Hepatocyte (in vitro differentiated cells): ENCODE measurements at regions not wholly inside any gene's neighbourhood (a gene's known extent, or its start where the extent isn't known, plus 50 kb on each side); places are given as distances from the start of the nearest gene placed in this dataset.

Experiments
- EZH2 ChIP-seq: fragments of 200-600 bp; sonication (generic); IDR thresholded peaks from 2 replicates; pipeline ENCODE4 v1.6.1; 2016; ENCODE audit warnings: antibody characterized with exemption, mild to moderate bottlenecking, borderline replicate concordance
- TF ChIP-seq, protein P1 (sequence below): fragments of 200-600 bp; sonication (generic); IDR thresholded peaks from 2 replicates; pipeline ENCODE4 v1.5.1; 2016; ENCODE audit warnings: antibody characterized with exemption, mild to moderate bottlenecking; ENCODE audit not compliant: poor library complexity

DNA sequence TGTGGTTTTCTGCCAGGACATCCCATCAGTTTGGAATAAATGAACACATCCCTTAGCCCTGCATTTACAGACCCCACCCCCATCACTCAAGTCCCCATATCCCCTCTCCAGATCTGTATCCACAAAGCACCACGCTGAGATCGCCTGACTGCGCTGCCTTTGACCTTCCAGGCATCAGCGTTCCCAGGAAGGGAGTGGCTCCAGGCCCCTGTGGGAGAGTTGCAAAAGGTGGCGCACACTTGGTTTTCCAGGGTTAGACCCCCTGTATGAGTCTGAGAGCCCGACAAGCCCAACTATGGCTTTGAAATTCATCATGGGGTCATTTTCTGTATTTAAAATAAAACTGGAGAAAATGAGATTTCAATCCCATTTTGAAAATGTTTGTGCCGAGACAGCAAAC lies 137.0 kb upstream of the ZNF236 start:
- TF ChIP-seq, protein P1, sequence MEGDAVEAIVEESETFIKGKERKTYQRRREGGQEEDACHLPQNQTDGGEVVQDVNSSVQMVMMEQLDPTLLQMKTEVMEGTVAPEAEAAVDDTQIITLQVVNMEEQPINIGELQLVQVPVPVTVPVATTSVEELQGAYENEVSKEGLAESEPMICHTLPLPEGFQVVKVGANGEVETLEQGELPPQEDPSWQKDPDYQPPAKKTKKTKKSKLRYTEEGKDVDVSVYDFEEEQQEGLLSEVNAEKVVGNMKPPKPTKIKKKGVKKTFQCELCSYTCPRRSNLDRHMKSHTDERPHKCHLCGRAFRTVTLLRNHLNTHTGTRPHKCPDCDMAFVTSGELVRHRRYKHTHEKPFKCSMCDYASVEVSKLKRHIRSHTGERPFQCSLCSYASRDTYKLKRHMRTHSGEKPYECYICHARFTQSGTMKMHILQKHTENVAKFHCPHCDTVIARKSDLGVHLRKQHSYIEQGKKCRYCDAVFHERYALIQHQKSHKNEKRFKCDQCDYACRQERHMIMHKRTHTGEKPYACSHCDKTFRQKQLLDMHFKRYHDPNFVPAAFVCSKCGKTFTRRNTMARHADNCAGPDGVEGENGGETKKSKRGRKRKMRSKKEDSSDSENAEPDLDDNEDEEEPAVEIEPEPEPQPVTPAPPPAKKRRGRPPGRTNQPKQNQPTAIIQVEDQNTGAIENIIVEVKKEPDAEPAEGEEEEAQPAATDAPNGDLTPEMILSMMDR = no peak
- no peak for TF ChIP-seq EZH2
